ENCODE measurements at regions not wholly inside any gene's neighbourhood (a gene's known extent, or its start where the extent isn't known, plus 50 kb on each side); places are given as distances from the start of the nearest gene placed in this dataset.

DNA sequence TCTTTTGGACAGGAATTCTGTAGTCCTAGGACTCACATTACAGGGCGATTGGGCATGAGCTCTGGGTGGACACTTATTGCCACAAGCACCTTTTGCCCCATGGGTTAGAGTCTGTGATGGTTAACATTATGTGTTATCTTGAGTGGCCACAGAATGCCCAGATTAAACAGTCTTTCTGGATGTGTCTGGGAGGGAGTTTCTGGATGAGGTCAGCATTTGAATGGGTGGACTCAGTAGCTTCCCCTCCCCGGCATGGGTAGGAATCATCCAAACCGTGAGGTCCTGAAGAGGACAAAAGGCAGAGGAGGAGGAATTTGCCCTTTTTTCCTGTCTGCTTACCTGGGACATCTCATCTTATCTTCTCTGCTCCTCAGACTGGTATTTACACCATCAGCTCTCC, 85.6 kb downstream of the BMP4 start:
- no peak overlapping the region for H3K27ac ChIP-seq
- no peak overlapping the region for H3K4me3 ChIP-seq
- WGBS, 3 donors: 86 to 92% (median 90%) methylated on average over 3 of the region's 3 CpGs
- DNase-seq (no peak), ATAC-seq (no peak)
- H3K4me1 ChIP-seq: no peaks in the 10 kb centered on the region
- no peaks in the 10 kb centered on the region for H3K27me3 ChIP-seq (ENCODE audit: insufficient read depth in 3 of 3, low read length in 2 of 3)
- intact Hi-C loops (cut with DNase I): no loop called here
- no peaks in the 10 kb centered on the region for H3K9me3 ChIP-seq
- no peak for TF ChIP-seq CTCF (IDR thresholded peaks at IDR 0.05)
- no peaks in the 10 kb centered on the region for H3K36me3 ChIP-seq (ENCODE audit: insufficient read depth in 1 of 2, low read depth in 1 of 2)

GRCh38 chr14:53865711-53866110, 90.9 kb downstream of the BMP4 start:
- TF ChIP-seq CTCF (IDR thresholded peaks at IDR 0.05): no peak
- no peak overlapping the region for H3K4me3 ChIP-seq
- H3K36me3 ChIP-seq (ENCODE audit: insufficient read depth in 1 of 2, low read depth in 1 of 2): no peaks in the 10 kb centered on the region
- no peaks in the 10 kb centered on the region for H3K9me3 ChIP-seq
- 23 to 42% (median 35%) methylated on average over 2 of the region's 2 CpGs for WGBS, 3 donors
- no peak overlapping the region for H3K27ac ChIP-seq
- intact Hi-C loops (cut with DNase I): no loop called here
- H3K27me3 ChIP-seq (ENCODE audit: insufficient read depth in 3 of 3, low read length in 2 of 3): no peaks in the 10 kb centered on the region
- DNase-seq (no peak), ATAC-seq (no peak)
- no peaks in the 10 kb centered on the region for H3K4me1 ChIP-seq

- Histone ChIP-seq H3K36me3 (ENCODE audit: insufficient read depth in 1 of 2, low read depth in 1 of 2) (no peaks in the 10 kb centered on the region), H3K9me3 (no peaks in the 10 kb centered on the region), H3K27me3 (ENCODE audit: insufficient read depth in 3 of 3, low read length in 2 of 3) (no peaks in the 10 kb centered on the region), H3K4me1 (no peaks in the 10 kb centered on the region), H3K4me3 (no peak overlapping the region), H3K27ac (no peak overlapping the region)
- intact Hi-C loops (cut with DNase I): no loop called here
- WGBS, 3 donors: 92 to 95% (median 92%) methylated on average over 5 of the region's 5 CpGs
- no peak for TF ChIP-seq CTCF (IDR thresholded peaks at IDR 0.05)
- DNase-seq (no peak), ATAC-seq (no peak)
Measured at GRCh38 chr14:53861781-53862180, 94.8 kb downstream of the BMP4 start.

DNA sequence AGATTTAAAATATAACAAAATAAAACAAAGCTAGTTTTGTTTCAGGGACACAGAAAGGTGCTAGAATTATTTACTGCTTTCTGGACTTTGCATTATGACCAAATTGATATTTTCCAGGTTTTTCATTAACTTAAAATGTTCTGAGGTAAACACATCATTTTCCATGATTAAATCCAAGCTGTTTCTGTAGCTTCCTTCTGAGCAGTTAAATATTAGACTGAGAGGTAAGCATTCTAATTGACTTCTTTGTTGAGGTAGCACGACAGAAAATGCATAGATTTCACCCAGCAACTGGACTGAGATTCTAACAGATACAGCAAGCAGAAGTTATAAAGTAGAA, 98.3 kb downstream of the BMP4 start:
- Histone ChIP-seq H3K9me3 (no peaks in the 10 kb centered on the region), H3K27ac (no peak overlapping the region), H3K27me3 (ENCODE audit: insufficient read depth in 3 of 3, low read length in 2 of 3) (peaks cover 0 to 1% (median 0%) of the 10 kb centered on the region in 3 donors), H3K4me1 (no peaks in the 10 kb centered on the region), H3K36me3 (ENCODE audit: insufficient read depth in 1 of 2, low read depth in 1 of 2) (no peaks in the 10 kb centered on the region), H3K4me3 (no peak overlapping the region)
- no peak for DNase-seq
- ATAC-seq: no peak
- WGBS, 3 donors: 85 to 90% (median 86%) methylated on average over 1 of the region's 1 CpG
- TF ChIP-seq CTCF (IDR thresholded peaks at IDR 0.05): no peak
- intact Hi-C loops (cut with DNase I): no loop called here

DNA sequence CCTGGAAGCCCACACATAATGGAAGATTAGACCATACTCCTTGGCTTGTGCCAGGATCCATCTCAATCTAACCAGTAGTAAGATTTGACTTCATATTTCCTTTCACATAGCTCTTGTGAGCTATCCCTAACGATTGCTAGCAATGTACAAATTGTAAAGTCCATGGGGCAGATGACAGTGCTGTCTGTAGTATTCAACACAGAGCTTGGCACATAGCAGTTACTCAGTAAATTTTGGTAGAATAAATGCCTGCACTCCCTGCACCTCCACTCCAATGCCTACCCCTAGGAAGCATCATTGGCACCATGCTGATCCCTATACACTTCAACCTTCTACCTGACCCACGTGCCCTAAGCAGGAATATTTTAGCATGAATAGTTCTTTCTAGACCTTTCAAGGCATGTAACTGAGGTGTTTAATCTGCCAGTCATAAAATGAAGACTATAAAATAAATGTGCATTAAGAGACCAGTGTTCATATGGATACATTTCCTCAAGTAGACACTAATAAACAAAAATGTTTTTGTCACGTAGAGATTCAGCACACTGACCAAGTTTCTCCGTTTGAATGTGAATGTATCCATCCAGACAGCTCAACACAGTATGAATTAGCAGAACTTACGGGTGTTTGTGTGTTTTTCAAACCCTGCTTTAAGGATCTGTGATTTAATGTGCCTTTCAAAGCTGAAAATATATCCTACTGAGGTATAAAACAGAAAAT, 98.8 kb downstream of the BMP4 start:
- 83% methylated on average over 5 of the region's 5 CpGs for WGBS, 3 donors
- peaks cover 0 to 1% (median 0%) of the 10 kb centered on the region in 3 donors for H3K27me3 ChIP-seq (ENCODE audit: insufficient read depth in 3 of 3, low read length in 2 of 3)
- H3K4me1 ChIP-seq: no peaks in the 10 kb centered on the region
- ATAC-seq (no peak), DNase-seq (no peak)
- TF ChIP-seq CTCF (IDR thresholded peaks at IDR 0.05): no peak
- H3K36me3 ChIP-seq (ENCODE audit: insufficient read depth in 1 of 2, low read depth in 1 of 2): no peaks in the 10 kb centered on the region
- H3K9me3 ChIP-seq: no peaks in the 10 kb centered on the region
- intact Hi-C loops (cut with DNase I): no loop called here
- no peak overlapping the region for H3K4me3 ChIP-seq
- no peak overlapping the region for H3K27ac ChIP-seq

All from psoas muscle (tissue), 7 donors.